GM12878 (cell line): ENCODE measurements at regions not wholly inside any gene's neighbourhood (a gene's known extent, or its start where the extent isn't known, plus 50 kb on each side); places are given as distances from the start of the nearest gene placed in this dataset.

Experiments used
- ATAC-seq: fragments of 200-7000 bp; cut with Tn5 transposase; 3 replicates; pipeline ENCODE4 v1.9.1; 2020; ENCODE audit warnings: mild to moderate bottlenecking, moderate library complexity
- BruUV-seq: library from RNA; stranded (reverse); fragments of 400-500 nt; replicated peaks from 2 replicates; lab custom pipeline; 2021; lab: Mats Ljungman, UMichigan
- CTCF ChIA-PET: fragments of 300-600 bp; sonication (Branson Sonifier 250); formaldehyde crosslinking; extraction: SDS; loops from one replicate; lab custom pipeline; 2021; ENCODE audit warnings: inconsistent platforms; lab: Yijun Ruan, JAX
- POLR2A ChIA-PET: fragments of 350-600 bp; formaldehyde crosslinking; extraction: SDS; loops from one replicate; lab custom pipeline; 2021; ENCODE audit warnings: inconsistent platforms; lab: Charles Lee
- RAD21 ChIA-PET: fragments of 300-600 bp; sonication (Branson Sonifier 250); formaldehyde crosslinking; loops from one replicate; lab custom pipeline; 2023; ENCODE audit warnings: antibody characterized with exemption; ENCODE audit not compliant: unreplicated experiment; lab: Charles Lee
- SMC1A ChIA-PET: fragments of 300-600 bp; sonication (Branson Sonifier 250); formaldehyde crosslinking; loops from one replicate; lab custom pipeline; 2023; ENCODE audit not compliant: unreplicated experiment, uncharacterized antibody; lab: Charles Lee
- DNase-seq: peaks from one replicate; pipeline ENCODE4 v3.0.0-alpha.2; 2011; ENCODE audit warnings: low read depth, low spot score
- FAIRE-seq: peaks from 3 replicates; lab custom pipeline; 2011; peaks lifted over from hg19 to GRCh38; lab: Jason Lieb, UNC
- H2AFZ ChIP-seq: 2 replicates; pipeline ENCODE4 v1.6.0; 2011; ENCODE audit warnings: low read depth, low read length, control low read depth; ENCODE audit not compliant: control insufficient read depth
- H3K27ac ChIP-seq: 2 replicates; pipeline ENCODE4 v1.5.1; 2011; ENCODE audit warnings: control low read depth; ENCODE audit not compliant: control insufficient read depth, insufficient read depth
- H3K27me3 ChIP-seq, 2 experiments: replicated peaks in 1 of 2; 2 replicates each; pipeline versions ENCODE4 v1.6.0 to v1.6.1; 2011; ENCODE audit warnings: low read length in 1 of 2; ENCODE audit not compliant: control insufficient read depth in 2 of 2, insufficient read depth in 2 of 2
- H3K36me3 ChIP-seq, 2 experiments: 2 replicates each; pipeline ENCODE4 v1.5.1; 2011; ENCODE audit warnings: low read length in 1 of 2; ENCODE audit not compliant: control insufficient read depth in 2 of 2, insufficient read depth in 2 of 2
- H3K4me1 ChIP-seq: 2 replicates; pipeline ENCODE4 v1.6.1; 2011; ENCODE audit warnings: mild to moderate bottlenecking, low read length, moderate library complexity, mixed read lengths; ENCODE audit not compliant: control insufficient read depth, insufficient read depth
- H3K4me2 ChIP-seq: 2 replicates; pipeline ENCODE4 v1.6.0; 2011; ENCODE audit warnings: control low read depth; ENCODE audit not compliant: control insufficient read depth, insufficient read depth
- H3K4me3 ChIP-seq: fragments of 200-600 bp; sonication (generic); 2 replicates; pipeline ENCODE4 v1.5.1; 2016
- H3K79me2 ChIP-seq: 2 replicates; pipeline ENCODE4 v1.6.0; 2011; ENCODE audit warnings: low read length; ENCODE audit not compliant: control insufficient read depth, insufficient read depth
- H3K9ac ChIP-seq: 2 replicates; pipeline ENCODE4 v1.8.0; 2011; ENCODE audit warnings: low read length, control low read depth, mixed read lengths; ENCODE audit not compliant: control insufficient read depth, insufficient read depth
- H3K9me3 ChIP-seq: replicated peaks from 3 replicates; pipeline ENCODE4 v1.5.1; 2011; ENCODE audit warnings: mild to moderate bottlenecking, low read length; ENCODE audit not compliant: control insufficient read depth, insufficient read depth
- H4K20me1 ChIP-seq: 2 replicates; pipeline ENCODE4 v1.6.0; 2011; ENCODE audit not compliant: control insufficient read depth, insufficient read depth
- BCLAF1 ChIP-seq: fragments of 450-650 bp; IDR thresholded peaks from 2 replicates; pipeline ENCODE4 v1.6.1; 2017; ENCODE audit warnings: antibody characterized with exemption, mild to moderate bottlenecking, moderate library complexity
- BHLHE40 ChIP-seq, 2 experiments: fragments of 450-650 bp in 1 of 2; IDR thresholded peaks; 2 replicates each; pipeline ENCODE4 v1.6.1; 2011 to 2017; ENCODE audit warnings: low read depth in 2 of 2, borderline replicate concordance in 1 of 2, improper control_type of control experiment in 1 of 2, low read length in 1 of 2, mild to moderate bottlenecking in 1 of 2
- CEBPB ChIP-seq, 2 experiments: fragments of 150-350 bp in 1 of 2; IDR thresholded peaks; 2 replicates each; pipeline ENCODE4 v1.6.1; 2012 to 2014; ENCODE audit warnings: low read depth in 2 of 2, low read length in 2 of 2, borderline replicate concordance in 1 of 2, inconsistent platforms in 1 of 2
- EP300 ChIP-seq, 2 experiments: fragments of 150-350 bp in 1 of 2; IDR thresholded peaks; 2 replicates each; pipeline ENCODE4 v1.6.1; 2011 to 2012; ENCODE audit warnings: low read depth in 2 of 2, low read length in 2 of 2, borderline replicate concordance in 1 of 2, improper control_type of control experiment in 1 of 2, inconsistent platforms in 1 of 2; ENCODE audit not compliant: control insufficient read depth in 1 of 2
- FOS ChIP-seq: IDR thresholded peaks from 3 replicates; pipeline ENCODE4 v1.6.1; 2011; ENCODE audit warnings: borderline replicate concordance; ENCODE audit not compliant: insufficient read length; ENCODE audit errors: extremely low read depth
- JUND ChIP-seq: IDR thresholded peaks from 2 replicates; pipeline ENCODE4 v1.6.1; 2012; ENCODE audit warnings: low read depth, mild to moderate bottlenecking, low read length, improper control_type of control experiment, moderate library complexity
- MYC ChIP-seq: IDR thresholded peaks from 2 replicates; pipeline ENCODE4 v1.6.1; 2011; ENCODE audit warnings: mild to moderate bottlenecking, low read length, moderate library complexity, inconsistent platforms; ENCODE audit not compliant: insufficient read depth, insufficient replicate concordance, insufficient read length, severe bottlenecking
- NR2C2 ChIP-seq: IDR thresholded peaks from 2 replicates; pipeline ENCODE4 v1.6.1; 2011; ENCODE audit warnings: borderline replicate concordance, low read depth; ENCODE audit not compliant: control insufficient read depth, insufficient read length
- NR2F1 ChIP-seq: fragments of 450-650 bp; conservative IDR thresholded peaks from 2 replicates; pipeline ENCODE4 v1.6.1; 2017; ENCODE audit warnings: mild to moderate bottlenecking
- NRF1 ChIP-seq: conservative IDR thresholded peaks from 2 replicates; pipeline ENCODE4 v1.6.1; 2011; ENCODE audit warnings: mild to moderate bottlenecking, low read depth, low read length, improper control_type of control experiment
- RCOR1 ChIP-seq: conservative IDR thresholded peaks from 2 replicates; pipeline ENCODE4 v1.6.1; 2012; ENCODE audit warnings: low read depth, low read length, improper control_type of control experiment
- SMARCA5 ChIP-seq: fragments of 450-650 bp; IDR thresholded peaks from 2 replicates; pipeline ENCODE4 v1.6.1; 2017; ENCODE audit warnings: mild to moderate bottlenecking
- STAT3 ChIP-seq: IDR thresholded peaks from 2 replicates; pipeline ENCODE4 v1.6.1; 2011; ENCODE audit warnings: low read depth, low read length, improper control_type of control experiment
- TBL1XR1 ChIP-seq: IDR thresholded peaks from 2 replicates; pipeline ENCODE4 v1.6.1; 2012; ENCODE audit warnings: low read depth, low read length, improper control_type of control experiment
- ZNF24 ChIP-seq: fragments of 450-650 bp; IDR thresholded peaks from 2 replicates; pipeline ENCODE4 v1.6.1; 2017; ENCODE audit warnings: antibody characterized with exemption, mild to moderate bottlenecking
- ZNF687 ChIP-seq: fragments of 450-650 bp; IDR thresholded peaks from 2 replicates; pipeline ENCODE4 v1.6.1; 2017; ENCODE audit warnings: mild to moderate bottlenecking, moderate library complexity
- ZSCAN29 ChIP-seq: fragments of 450-650 bp; IDR thresholded peaks from 2 replicates; pipeline ENCODE4 v1.6.1; 2017; ENCODE audit warnings: mild to moderate bottlenecking, moderate library complexity
- WGBS: methylation state at CpG from one replicate; pipeline ENCODE4 v1.1.6; 2016; ENCODE audit warnings: low lambda C conversion rate; ENCODE audit not compliant: insufficient replicate concordance, insufficient coverage; ENCODE audit errors: missing lambda C conversion rate; 5-methylcytosine and 5-hydroxymethylcytosine counted together
- in situ Hi-C: fragments of 300-500 bp; cut with MboI; formaldehyde crosslinking; loops from 9 replicates; pipeline ENCODE4 v1.14.3; 2018; ENCODE audit warnings: mixed read lengths
- intact Hi-C: fragments of 100-400 bp; cut with micrococcal nuclease; formaldehyde crosslinking; loops from one replicate; pipeline ENCODE4 v1.14.2; 2022; ENCODE audit not compliant: unreplicated experiment
- TF ChIP-seq, protein P1 (sequence below): IDR thresholded peaks from 2 replicates; pipeline ENCODE4 v1.6.1; 2011; ENCODE audit warnings: borderline replicate concordance, low read depth, mild to moderate bottlenecking, moderate library complexity, mixed read lengths, low read length; ENCODE audit not compliant: insufficient read depth; ENCODE audit errors: extremely low read length

DNA sequence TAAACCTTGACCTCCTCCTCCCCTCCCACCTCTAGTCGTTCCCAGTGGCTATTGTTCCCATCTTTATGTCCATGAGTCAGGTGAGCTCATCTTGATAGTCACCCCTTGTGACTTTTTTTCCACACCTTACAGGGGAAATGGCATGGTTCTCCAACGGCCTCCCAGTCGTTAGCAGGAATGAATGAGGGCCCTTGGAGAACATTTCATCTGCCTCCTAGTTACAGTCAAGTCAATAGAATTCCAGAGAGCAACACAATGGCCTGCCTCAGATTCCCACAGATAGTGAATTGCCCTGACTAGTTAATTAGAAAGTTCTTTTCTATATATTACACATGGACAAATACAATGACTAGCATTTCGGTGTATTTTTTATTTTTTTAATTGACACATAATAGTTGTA, 262.6 kb downstream of the ATPSCKMT start:
- Histone ChIP-seq H4K20me1 (no peaks in the 10 kb centered on the region), H3K4me3 (no peak overlapping the region), H3K36me3 (no peaks in the 10 kb centered on the region), H3K4me2 (no peak overlapping the region), H2AFZ (no peak overlapping the region), H3K4me1 (no peaks in the 10 kb centered on the region), H3K9me3 (no peaks in the 10 kb centered on the region), H3K79me2 (no peaks in the 10 kb centered on the region), H3K27me3 (no peaks in the 10 kb centered on the region), H3K9ac (no peak overlapping the region), H3K27ac (no peak overlapping the region)
- RAD21 ChIA-PET, result no interaction called here
- FAIRE-seq (no peak), DNase-seq (no peak), ATAC-seq (no peak)
- SMC1A ChIA-PET, result no interaction called here
- CTCF ChIA-PET, result no interaction called here
- no TSS peak for BruUV-seq
- 23% methylated on average over 4 of the region's 4 CpGs for WGBS
- intact Hi-C loops (no loop called here), in situ Hi-C loops (no loop called here)
- POLR2A ChIA-PET, result no interaction called here
- TF ChIP-seq FOS, result no peak
- no peak for TF ChIP-seq NRF1
- no peak for TF ChIP-seq EP300 (IDR thresholded peaks at IDR 0.05; ENCODE audit: borderline replicate concordance in 1 of 2, control insufficient read depth in 1 of 2, low read depth in 2 of 2, low read length in 2 of 2)
- TF ChIP-seq, protein P1, sequence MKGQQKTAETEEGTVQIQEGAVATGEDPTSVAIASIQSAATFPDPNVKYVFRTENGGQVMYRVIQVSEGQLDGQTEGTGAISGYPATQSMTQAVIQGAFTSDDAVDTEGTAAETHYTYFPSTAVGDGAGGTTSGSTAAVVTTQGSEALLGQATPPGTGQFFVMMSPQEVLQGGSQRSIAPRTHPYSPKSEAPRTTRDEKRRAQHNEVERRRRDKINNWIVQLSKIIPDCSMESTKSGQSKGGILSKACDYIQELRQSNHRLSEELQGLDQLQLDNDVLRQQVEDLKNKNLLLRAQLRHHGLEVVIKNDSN, result no peak
- no peak for TF ChIP-seq NR2C2
- no peak for TF ChIP-seq RCOR1
- TF ChIP-seq BCLAF1, result no peak
- TF ChIP-seq ZSCAN29, result no peak
- no peak for TF ChIP-seq CEBPB (IDR thresholded peaks at IDR 0.05; ENCODE audit: borderline replicate concordance in 1 of 2, low read depth in 2 of 2, low read length in 2 of 2)
- TF ChIP-seq JUND, result no peak
- no peak for TF ChIP-seq NR2F1
- no peak for TF ChIP-seq BHLHE40 (IDR thresholded peaks at IDR 0.05; ENCODE audit: borderline replicate concordance in 1 of 2, low read depth in 2 of 2, low read length in 1 of 2)
- TF ChIP-seq MYC, result no peak
- TF ChIP-seq ZNF687, result no peak
- TF ChIP-seq STAT3, result no peak
- no peak for TF ChIP-seq TBL1XR1
- no peak for TF ChIP-seq ZNF24
- TF ChIP-seq SMARCA5, result no peak
